ENCODE measurements at regions not wholly inside any gene's neighbourhood (a gene's known extent, or its start where the extent isn't known, plus 50 kb on each side); places are given as distances from the start of the nearest gene placed in this dataset.

DNA sequence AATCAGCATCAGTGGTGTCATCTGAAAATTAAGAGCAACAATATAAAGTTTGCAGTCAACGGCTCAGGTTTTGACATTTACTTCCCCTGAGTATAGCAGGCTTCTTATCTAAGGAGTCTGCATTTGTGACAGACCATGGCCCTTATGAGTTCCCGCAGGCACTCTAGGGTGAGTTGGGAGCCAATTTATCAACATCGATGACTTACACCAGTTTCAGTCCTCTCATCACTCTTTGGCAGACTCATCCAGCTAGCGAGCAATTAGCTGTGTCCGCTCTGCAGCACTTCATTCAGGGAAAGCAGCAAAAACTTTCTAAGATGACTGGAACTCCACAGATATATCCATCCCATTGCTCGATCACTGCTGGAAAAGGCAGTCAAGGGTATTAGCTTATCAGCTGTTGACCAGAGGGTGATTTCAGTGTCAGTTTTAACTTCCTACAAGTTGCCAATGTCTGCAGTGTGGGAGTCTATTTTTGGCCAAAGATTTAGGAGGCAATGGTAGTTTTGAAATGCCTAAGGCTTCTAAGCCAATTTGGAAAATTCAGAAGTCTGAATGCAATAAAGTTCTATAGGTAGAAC is 625.1 kb upstream of the TENM3 start:
- no peak for DNase-seq

GRCh38 chr4:181618896-181619295 is 624.3 kb upstream of the TENM3 start:
- no peak for DNase-seq

DNA sequence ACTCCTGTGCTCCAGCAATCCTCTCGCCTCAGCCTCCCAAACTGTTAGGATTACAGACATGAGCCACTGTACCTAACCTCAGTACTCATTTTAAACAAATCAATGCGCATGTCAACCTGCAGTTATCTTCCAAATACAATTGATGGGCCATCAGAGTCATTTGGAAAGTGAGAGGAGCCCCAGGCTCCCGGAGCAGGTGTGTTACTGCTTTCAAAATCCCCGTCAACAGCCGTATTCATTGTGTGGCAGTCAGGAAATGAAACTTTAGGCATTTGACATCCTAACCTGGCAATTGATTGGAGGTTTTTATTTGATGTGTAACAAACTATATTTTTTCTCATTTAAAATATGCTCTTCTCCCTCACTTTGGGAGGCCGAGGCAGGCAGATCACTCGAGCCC is 623.6 kb upstream of the TENM3 start:
- DNase-seq: no peak

GRCh38 chr4:181637186-181638105 is 605.8 kb upstream of the TENM3 start:
- DNase-seq: peak; percentile 30

- no peak for DNase-seq
These were observed 599.7 kb upstream of the TENM3 start for GRCh38 chr4:181643466-181643865.

DNA sequence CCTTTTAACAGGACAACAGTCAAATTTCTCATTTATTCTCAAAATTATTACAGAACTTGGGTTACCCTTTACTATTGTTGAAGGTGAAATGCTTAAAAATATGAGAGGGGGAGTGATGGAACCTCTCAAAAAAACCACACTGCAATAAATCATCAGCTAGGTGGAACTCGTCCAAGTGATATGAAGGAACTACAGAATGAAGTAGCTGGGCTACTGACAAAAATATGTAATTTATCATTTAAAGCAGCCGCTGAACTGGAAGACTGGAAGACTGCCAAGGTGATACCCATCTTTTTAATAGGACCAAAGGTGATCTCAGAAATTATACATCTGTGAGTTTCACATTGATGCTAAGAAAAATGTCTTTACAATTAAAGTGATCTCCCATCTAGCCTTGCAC is 597.7 kb upstream of the TENM3 start:
- peak; percentile 11 for DNase-seq

DNA sequence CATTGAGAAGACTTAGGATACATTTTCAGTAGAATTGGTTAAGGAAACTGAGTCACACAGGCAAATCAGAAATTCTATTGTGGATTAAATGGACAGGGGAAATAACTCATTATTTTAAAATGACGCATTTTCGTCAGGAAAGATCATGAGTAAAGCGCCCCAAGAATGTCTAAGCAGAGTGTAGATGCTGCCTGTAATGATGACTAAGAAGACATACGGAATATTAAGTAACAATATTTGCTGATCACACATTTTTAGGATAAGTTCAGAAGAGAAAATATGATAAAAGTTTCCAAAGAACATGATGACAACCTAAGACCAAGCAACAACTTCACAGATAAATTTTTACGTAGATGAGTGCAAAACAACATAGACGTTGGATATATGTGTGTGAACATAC is 596.3 kb upstream of the TENM3 start:
- DNase-seq: peak; percentile 52

DNA sequence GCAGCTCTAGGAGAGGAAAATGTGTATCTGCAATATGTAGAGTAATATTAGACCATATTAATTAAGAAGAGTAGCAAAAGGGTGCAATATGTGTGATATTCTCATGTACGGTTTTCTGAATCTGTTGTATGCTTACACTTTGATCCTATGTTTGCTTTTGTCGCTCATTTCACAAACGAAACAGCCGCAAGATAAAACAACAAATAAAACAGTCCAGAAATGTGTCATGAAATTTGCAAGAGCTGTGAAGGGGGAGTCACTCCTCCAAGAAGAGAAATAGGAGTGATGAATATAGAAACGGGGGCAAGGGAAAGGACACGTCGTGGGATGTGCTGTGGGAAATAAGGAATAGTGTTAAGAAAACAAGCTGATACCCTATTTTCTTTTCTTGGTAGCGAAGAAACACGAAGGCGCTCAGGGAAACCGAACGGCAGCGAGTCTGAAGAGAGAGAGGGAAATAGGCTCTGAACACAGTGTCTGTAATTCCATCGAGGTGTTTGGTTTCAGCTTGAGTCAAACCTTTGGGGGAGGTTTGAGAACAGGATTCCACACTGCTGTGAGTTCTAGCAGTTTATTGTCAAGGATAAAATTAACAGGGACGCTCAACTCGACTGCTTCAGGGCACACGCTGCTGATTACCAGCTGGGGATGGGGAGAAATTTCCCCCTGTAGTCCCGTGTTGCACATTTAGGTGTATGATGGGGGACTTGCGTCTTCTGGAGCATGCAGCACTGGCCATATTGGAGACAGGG is 595.6 kb upstream of the TENM3 start:
- DNase-seq: peak; percentile 62

- no peak for DNase-seq
These were observed 593.0 kb upstream of the TENM3 start for GRCh38 chr4:181650033-181650825.

- DNase-seq: no peak
These were observed 586.5 kb upstream of the TENM3 start for GRCh38 chr4:181656748-181657147.

DNA sequence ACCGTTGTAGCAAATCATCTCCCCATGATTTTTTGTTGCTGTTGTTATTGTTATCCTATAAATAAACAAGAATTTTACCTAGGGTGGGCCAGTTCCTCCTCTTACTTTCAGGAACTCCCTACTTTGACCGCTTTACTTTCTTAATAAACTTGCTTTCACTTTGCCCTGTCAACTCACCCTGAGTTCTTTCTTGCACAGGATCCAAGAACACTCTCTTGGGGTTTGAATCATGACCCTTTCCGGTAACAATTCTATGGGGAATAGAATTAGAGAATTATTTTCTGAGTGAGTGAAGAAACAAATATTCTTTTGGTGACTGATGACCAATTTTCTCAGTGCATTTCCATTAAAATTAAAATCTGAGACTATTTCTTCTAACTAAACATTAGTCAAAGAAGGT is 584.0 kb upstream of the TENM3 start:
- DNase-seq: peak; percentile 74

GRCh38 chr4:181659876-181660275 is 583.3 kb upstream of the TENM3 start:
- no peak for DNase-seq

- peak; percentile 91 for DNase-seq
These were observed 582.1 kb upstream of the TENM3 start for GRCh38 chr4:181661090-181661489.

DNA sequence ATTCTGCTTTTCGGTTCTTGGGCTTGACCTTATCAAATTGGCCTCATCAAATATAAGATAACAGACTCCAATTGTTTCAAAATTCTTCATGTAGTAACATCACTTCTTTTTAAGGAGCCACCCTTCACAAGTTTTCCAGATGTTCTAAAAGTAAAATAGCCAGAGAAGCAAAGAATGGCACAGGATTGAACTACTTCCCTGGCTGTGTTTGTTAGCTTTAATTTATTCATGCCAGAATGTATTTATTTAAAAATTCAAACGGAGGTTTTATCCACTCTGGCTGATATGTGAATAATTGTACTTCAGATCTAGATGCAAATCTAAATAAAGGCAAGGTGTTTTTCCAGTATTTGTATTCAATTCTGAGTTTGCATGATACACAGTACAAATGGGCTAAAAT is 581.3 kb upstream of the TENM3 start:
- DNase-seq: peak; percentile 19

- peak; percentile 88 for DNase-seq
These were observed 580.8 kb upstream of the TENM3 start for GRCh38 chr4:181662383-181662782.

DNA sequence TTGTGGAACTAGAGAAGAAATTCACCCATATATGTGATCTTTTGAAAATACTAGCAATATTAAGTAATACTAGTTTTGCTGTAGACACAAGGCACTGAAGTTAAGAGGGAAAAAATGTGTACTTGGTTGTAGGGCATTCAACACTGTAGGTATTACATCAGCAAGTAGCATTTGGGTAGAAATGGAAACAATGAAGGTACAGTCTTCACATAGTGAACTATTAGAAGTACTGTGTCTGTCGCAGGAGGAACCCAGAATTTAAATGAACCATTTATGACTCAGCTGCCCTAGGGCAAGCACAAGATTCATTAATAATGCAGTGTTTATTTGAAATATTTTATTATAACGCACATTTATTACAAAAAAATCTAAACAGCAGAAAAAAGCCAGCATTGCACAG is 572.7 kb upstream of the TENM3 start:
- DNase-seq: no peak

DNA sequence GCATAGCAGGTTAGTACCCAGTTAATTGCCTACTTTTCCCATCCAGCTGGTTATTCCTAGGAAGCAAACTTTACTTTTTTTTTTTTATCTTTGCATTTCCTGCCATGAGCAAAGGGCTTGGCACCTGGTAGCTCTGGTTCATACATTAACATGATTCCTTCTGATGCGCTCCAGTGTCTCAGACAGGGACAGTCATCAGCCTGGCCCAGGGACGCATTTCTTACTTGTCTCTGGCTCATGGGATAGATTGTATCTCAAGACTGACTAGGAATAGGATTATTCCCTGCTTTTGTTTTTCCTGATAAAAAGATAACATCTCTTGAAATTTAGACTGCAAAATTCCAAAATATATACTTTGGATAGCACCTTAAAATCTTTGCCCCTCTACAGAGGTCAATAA is 571.5 kb upstream of the TENM3 start:
- no peak for DNase-seq

DNA sequence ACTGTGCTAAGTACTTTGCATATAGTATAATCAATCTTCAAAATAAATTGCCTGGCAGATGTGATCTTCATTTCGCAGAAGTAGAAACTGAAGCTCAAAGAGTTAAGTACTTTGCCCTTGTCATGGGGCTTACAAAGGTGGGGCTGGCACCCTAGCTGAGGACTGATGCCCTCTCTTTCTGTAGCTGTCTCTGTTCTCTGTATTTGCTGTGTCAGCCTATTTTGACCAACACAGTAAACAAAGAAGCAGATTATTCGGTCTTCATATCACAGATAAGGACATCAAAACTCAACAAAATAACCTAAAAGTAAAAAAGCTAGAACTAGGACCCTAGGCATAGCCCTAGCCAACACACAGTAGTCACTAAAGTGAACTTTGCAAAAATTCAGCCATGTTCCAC is 570.5 kb upstream of the TENM3 start:
- DNase-seq: no peak

GRCh38 chr4:181674315-181674875 is 568.8 kb upstream of the TENM3 start:
- DNase-seq: peak; percentile 82

- no peak for DNase-seq
These were observed 566.7 kb upstream of the TENM3 start for GRCh38 chr4:181676546-181676945.

- DNase-seq: peak; percentile 67
These were observed 566.0 kb upstream of the TENM3 start for GRCh38 chr4:181677201-181677600.

GRCh38 chr4:181677621-181678020 is 565.6 kb upstream of the TENM3 start:
- DNase-seq: no peak
